ENCODE measurements at regions not wholly inside any gene's neighbourhood (a gene's known extent, or its start where the extent isn't known, plus 50 kb on each side); places are given as distances from the start of the nearest gene placed in this dataset.

DNA sequence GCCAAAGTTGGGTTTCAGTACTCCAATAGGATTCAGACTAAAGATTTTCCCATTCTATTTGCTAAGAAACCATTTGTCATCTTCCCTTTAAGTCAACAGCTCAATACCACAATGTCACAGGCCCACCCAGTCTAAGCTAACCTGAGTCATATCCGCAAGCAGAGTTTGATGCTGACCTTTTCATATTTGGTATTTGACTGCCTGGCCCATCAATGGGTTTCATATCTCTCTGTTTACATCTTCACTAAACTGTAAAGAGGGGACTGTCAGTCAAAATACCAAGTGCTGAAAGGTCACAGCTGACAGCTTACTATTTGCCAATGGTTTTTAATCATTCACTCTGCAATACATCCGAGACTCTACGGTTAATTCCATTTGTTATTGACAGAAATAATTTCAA lies 707.5 kb upstream of the ACTRT1 start:
- DNase-seq (ENCODE audit: extremely low read depth, low read depth): no peak
- TF ChIP-seq, protein P1, sequence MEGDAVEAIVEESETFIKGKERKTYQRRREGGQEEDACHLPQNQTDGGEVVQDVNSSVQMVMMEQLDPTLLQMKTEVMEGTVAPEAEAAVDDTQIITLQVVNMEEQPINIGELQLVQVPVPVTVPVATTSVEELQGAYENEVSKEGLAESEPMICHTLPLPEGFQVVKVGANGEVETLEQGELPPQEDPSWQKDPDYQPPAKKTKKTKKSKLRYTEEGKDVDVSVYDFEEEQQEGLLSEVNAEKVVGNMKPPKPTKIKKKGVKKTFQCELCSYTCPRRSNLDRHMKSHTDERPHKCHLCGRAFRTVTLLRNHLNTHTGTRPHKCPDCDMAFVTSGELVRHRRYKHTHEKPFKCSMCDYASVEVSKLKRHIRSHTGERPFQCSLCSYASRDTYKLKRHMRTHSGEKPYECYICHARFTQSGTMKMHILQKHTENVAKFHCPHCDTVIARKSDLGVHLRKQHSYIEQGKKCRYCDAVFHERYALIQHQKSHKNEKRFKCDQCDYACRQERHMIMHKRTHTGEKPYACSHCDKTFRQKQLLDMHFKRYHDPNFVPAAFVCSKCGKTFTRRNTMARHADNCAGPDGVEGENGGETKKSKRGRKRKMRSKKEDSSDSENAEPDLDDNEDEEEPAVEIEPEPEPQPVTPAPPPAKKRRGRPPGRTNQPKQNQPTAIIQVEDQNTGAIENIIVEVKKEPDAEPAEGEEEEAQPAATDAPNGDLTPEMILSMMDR (IDR thresholded peaks at IDR 0.05; ENCODE audit: low read depth, low read length): no peak

DNA sequence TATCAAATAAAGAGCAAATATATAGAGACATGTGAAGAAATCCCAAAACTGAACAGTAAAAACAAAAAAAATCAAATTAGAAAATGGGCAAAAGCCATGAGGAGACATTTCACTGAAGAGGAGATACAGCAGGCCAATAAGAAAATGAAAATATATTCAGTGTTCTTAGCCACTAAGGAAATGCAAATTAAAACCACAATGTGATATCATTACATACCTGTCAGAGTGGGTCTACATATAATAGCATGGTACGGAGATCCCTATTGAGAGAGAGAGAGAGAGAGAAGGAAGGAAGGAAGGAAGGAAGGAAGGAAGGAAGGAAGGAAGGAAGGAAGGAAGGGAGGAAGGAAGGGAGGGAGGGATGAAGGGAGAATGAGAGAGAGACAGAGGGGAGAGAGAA lies 707.0 kb upstream of the ACTRT1 start:
- DNase-seq (ENCODE audit: extremely low read depth, low read depth): no peak
- TF ChIP-seq, protein P1 (IDR thresholded peaks at IDR 0.05; ENCODE audit: low read depth, low read length): no peak

DNA sequence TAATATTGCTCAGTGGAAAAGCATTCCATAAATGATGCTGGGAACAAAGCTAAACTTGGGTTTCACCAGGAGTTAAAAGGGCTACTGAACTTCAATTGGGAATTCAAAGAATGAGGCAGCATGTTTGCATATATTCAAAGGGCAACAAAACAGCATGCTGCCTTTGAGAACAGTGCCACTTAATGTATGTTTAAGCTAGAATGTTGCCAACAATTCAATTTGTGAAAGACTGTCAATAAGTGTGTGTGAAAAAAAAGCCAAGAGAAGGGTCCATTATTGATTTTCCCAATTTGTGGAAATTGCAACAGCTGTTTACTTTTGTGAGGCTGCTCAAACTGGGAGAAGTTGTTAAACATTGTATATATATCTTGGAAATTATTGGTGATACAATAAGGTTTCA lies 701.9 kb upstream of the ACTRT1 start:
- no peak for DNase-seq (ENCODE audit: extremely low read depth, low read depth)
- TF ChIP-seq, protein P1 (IDR thresholded peaks at IDR 0.05; ENCODE audit: low read depth, low read length): no peak

DNA sequence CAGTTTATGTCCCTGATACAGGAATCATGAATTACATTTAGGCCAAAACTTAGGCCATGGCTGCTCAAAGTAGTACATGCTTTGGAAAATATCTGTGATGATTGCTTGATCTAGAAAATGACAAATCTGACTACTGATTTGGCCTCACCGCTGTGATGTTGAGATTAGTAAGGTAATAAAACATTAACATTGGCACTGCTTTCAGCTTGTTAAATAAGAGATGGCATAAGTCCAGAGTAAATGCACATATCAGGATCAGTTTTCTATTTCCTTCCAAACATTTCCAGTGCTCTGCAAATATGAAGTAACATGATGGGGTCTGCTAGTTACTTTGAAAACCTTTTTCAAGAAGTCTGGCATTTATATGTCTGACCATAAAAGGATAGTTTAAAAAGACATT lies 687.3 kb upstream of the ACTRT1 start:
- TF ChIP-seq, protein P1 (IDR thresholded peaks at IDR 0.05; ENCODE audit: low read depth, low read length): no peak
- no peak for DNase-seq (ENCODE audit: extremely low read depth, low read depth)

DNA sequence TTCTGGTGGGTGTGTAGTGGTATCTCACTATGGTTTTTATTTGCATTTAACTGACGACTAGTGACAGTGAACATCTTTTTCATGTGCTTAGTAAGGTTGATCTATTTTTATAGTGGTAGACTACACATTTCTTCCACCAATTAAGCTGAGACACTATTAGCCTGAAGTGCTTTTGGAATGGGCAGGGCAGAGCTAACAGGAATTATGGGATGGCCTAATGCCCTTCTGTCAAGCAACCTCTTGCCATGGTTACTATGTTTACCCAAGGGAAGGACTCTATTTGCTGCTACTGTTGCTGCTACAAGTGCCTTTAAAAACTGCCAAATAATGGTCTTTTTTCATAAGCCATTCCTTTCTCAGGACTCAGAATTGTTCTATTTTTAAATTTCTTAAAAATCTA lies 676.7 kb upstream of the ACTRT1 start:
- no peak for DNase-seq (ENCODE audit: extremely low read depth, low read depth)
- TF ChIP-seq, protein P1 (IDR thresholded peaks at IDR 0.05; ENCODE audit: low read depth, low read length): no peak

DNA sequence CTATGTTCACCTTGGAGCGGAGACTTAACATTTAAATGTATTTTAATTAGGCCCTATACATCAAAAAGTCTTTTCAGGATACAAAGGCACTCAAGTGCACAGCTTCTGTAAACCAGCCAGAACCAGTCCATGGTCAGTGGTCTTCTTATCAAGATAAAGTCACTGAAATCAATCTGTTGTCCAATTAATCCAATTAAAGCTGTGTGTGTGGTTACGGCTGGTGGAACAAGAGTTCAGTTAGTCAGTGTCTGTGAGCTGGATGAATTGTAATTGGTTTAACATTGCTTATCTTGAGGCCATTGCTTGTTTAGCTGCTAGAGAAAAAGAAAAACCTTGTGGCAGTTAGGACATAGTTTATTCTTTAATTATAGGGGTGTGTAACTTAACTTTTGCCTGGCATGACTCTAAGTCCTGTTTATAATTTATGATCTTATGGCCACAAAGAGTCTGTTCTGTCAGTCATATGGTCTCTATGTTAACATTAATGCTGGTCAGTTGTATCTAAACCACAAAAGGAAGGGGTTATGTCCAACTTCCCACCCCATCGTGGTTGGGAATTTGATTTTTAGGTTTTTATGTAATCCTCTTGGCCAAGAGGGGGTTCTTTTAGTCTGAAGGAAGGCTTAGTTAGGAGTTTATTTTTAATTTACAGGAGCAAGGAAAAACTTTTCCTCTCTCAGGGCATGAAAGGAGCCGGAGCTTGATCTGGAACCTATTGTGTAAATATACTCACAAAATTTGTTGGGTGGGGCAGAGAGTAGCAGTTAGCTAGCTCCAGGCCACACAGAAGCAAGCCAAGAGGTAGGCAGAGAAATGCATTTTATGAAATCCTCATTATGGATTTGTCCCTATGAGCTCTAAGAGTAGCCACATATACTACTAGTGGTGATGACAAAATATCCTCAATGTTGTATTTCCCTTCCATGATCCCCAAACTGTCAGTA lies 665.7 kb upstream of the ACTRT1 start:
- TF ChIP-seq, protein P1 (IDR thresholded peaks at IDR 0.05; ENCODE audit: low read depth, low read length): no peak
- no peak for DNase-seq (ENCODE audit: extremely low read depth, low read depth)

DNA sequence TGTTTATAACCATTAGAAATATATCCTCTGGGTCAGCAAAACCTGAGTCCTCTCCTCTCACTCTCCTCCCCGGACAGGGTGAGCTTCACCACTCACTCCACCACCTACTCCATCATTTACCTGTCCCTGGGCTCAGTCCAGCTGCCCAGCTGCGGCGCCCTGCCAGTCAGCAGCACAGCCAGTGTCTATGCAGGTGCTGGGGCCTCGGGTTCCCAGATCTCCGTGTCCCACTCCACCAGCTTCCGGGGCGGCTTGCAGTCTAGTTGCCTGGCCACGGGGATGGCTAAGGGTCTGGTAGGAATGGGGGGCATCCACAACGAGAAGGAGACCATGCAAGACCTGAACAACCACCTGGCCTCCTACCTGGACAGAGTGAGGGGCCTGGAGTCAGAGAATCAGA lies 662.2 kb upstream of the ACTRT1 start:
- DNase-seq (ENCODE audit: extremely low read depth, low read depth): no peak
- TF ChIP-seq, protein P1 (IDR thresholded peaks at IDR 0.05; ENCODE audit: low read depth, low read length): no peak
